ENCODE measurements at regions not wholly inside any gene's neighbourhood (a gene's known extent, or its start where the extent isn't known, plus 50 kb on each side); places are given as distances from the start of the nearest gene placed in this dataset.

GRCh38 chr21:27143476-27143875 is 176.6 kb upstream of the ADAMTS5 start:
- Histone ChIP-seq H3K36me3 (ENCODE audit: insufficient read depth, low read length, poor library complexity, severe bottlenecking) (no peaks in the 10 kb centered on the region), H3K27me3 (replicated peaks; ENCODE audit: insufficient read depth, low read depth, low read length, poor library complexity) (no peaks in the 10 kb centered on the region), H3K4me1 (ENCODE audit: insufficient read depth, low read length, poor library complexity, severe bottlenecking) (no peaks in the 10 kb centered on the region), H3K27ac (ENCODE audit: low read depth, low read length, poor library complexity, severe bottlenecking) (no peak overlapping the region), H3K9me3 (ENCODE audit: low read depth, low read length, poor library complexity, severe bottlenecking) (no peaks in the 10 kb centered on the region), H3K4me3 (ENCODE audit: low read depth, low read length, poor library complexity, severe bottlenecking) (no peak overlapping the region)
- BruUV-seq (replicated peaks) = no TSS peak
- ChIA-PET CTCF (no interaction called here), POLR2A (ENCODE audit: low non-redundant PET) (interaction anchor here (0.6 kb wide), 1 partner anchor 67 kb away, joined by 3 read pairs; no protein-coding TSS in a partner anchor)
- TF ChIP-seq EZH2 (IDR thresholded peaks at IDR 0.05; ENCODE audit: borderline replicate concordance, low read depth, low read length, poor library complexity, severe bottlenecking) = no peak
- TF ChIP-seq, protein P1, sequence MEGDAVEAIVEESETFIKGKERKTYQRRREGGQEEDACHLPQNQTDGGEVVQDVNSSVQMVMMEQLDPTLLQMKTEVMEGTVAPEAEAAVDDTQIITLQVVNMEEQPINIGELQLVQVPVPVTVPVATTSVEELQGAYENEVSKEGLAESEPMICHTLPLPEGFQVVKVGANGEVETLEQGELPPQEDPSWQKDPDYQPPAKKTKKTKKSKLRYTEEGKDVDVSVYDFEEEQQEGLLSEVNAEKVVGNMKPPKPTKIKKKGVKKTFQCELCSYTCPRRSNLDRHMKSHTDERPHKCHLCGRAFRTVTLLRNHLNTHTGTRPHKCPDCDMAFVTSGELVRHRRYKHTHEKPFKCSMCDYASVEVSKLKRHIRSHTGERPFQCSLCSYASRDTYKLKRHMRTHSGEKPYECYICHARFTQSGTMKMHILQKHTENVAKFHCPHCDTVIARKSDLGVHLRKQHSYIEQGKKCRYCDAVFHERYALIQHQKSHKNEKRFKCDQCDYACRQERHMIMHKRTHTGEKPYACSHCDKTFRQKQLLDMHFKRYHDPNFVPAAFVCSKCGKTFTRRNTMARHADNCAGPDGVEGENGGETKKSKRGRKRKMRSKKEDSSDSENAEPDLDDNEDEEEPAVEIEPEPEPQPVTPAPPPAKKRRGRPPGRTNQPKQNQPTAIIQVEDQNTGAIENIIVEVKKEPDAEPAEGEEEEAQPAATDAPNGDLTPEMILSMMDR (conservative IDR thresholded peaks at IDR 0.05; ENCODE audit: low read depth, low read length) = no peak
- DNase-seq (ENCODE audit: low spot score) = no peak
- intact Hi-C loops (cut with micrococcal nuclease; ENCODE audit: unreplicated experiment) = no loop called here

DNA sequence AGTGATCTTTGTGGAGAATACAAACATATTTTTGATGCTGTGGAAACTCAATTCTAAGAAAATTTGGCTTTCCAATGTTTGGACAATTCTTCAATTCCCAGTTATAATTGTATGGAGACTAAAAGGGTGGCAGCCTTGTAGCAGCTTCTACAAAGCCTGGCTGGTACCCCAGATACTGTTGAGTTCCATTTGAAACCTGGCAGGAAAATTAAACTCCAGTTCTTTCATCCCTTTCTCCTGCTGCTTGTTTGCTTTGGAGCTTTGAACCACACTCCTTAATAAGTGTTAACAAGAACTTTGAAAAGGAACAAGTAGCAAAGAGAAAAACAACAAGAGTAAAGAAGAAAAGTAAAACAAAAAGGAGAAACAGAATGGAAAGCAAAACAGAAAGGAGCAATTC is 172.6 kb upstream of the ADAMTS5 start:
- no TSS peak for BruUV-seq (replicated peaks)
- Histone ChIP-seq H3K4me3 (ENCODE audit: low read depth, low read length, poor library complexity, severe bottlenecking) (no peak overlapping the region), H3K9me3 (ENCODE audit: low read depth, low read length, poor library complexity, severe bottlenecking) (no peaks in the 10 kb centered on the region), H3K27me3 (replicated peaks; ENCODE audit: insufficient read depth, low read depth, low read length, poor library complexity) (no peaks in the 10 kb centered on the region), H3K4me1 (ENCODE audit: insufficient read depth, low read length, poor library complexity, severe bottlenecking) (no peaks in the 10 kb centered on the region), H3K36me3 (ENCODE audit: insufficient read depth, low read length, poor library complexity, severe bottlenecking) (no peaks in the 10 kb centered on the region), H3K27ac (ENCODE audit: low read depth, low read length, poor library complexity, severe bottlenecking) (no peak overlapping the region)
- POLR2A ChIA-PET (ENCODE audit: low non-redundant PET) = no interaction called here
- DNase-seq (ENCODE audit: low spot score) = no peak
- CTCF ChIA-PET = no interaction called here
- intact Hi-C loops (cut with micrococcal nuclease; ENCODE audit: unreplicated experiment) = no loop called here
- TF ChIP-seq, protein P1 (conservative IDR thresholded peaks at IDR 0.05; ENCODE audit: low read depth, low read length) = no peak
- TF ChIP-seq EZH2 (IDR thresholded peaks at IDR 0.05; ENCODE audit: borderline replicate concordance, low read depth, low read length, poor library complexity, severe bottlenecking) = no peak

DNA sequence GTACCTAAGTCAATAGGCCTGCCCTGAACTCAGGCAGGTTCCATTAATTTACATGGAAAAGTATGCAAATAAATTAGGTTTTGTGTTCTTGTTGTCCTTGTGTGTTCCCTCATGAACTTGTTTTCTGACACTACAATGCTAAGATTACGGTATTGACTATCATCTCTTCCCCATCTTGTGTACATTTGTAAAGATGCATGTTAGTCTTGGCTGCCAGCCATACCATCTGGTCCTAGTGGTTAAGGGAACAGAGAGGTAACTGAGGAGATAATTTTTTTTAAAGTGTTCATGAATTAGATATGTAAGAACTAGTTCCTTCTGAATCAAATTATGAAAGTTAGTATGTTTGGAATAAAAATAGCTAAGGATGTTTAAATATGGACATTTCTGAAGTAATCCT is 167.6 kb upstream of the ADAMTS5 start:
- BruUV-seq (replicated peaks) = no TSS peak
- DNase-seq (ENCODE audit: low spot score) = no peak
- Histone ChIP-seq H3K27me3 (replicated peaks; ENCODE audit: insufficient read depth, low read depth, low read length, poor library complexity) (no peaks in the 10 kb centered on the region), H3K4me3 (ENCODE audit: low read depth, low read length, poor library complexity, severe bottlenecking) (no peak overlapping the region), H3K4me1 (ENCODE audit: insufficient read depth, low read length, poor library complexity, severe bottlenecking) (no peaks in the 10 kb centered on the region), H3K27ac (ENCODE audit: low read depth, low read length, poor library complexity, severe bottlenecking) (no peak overlapping the region), H3K9me3 (ENCODE audit: low read depth, low read length, poor library complexity, severe bottlenecking) (no peaks in the 10 kb centered on the region), H3K36me3 (ENCODE audit: insufficient read depth, low read length, poor library complexity, severe bottlenecking) (no peaks in the 10 kb centered on the region)
- CTCF ChIA-PET = no interaction called here
- no peak for TF ChIP-seq EZH2 (IDR thresholded peaks at IDR 0.05; ENCODE audit: borderline replicate concordance, low read depth, low read length, poor library complexity, severe bottlenecking)
- TF ChIP-seq, protein P1 (conservative IDR thresholded peaks at IDR 0.05; ENCODE audit: low read depth, low read length) = no peak
- intact Hi-C loops (cut with micrococcal nuclease; ENCODE audit: unreplicated experiment) = no loop called here
- POLR2A ChIA-PET (ENCODE audit: low non-redundant PET) = no interaction called here

All from A673 (cell line).